OCI-LY7 (cell line): ENCODE measurements at regions not wholly inside any gene's neighbourhood (a gene's known extent, or its start where the extent isn't known, plus 50 kb on each side); places are given as distances from the start of the nearest gene placed in this dataset.

Source experiments
- BruUV-seq: library from RNA; stranded (reverse); fragments of 400-500 nt; replicated peaks from 2 replicates; lab custom pipeline; 2021; lab: Mats Ljungman, UMichigan
- CTCF ChIA-PET: fragments of 300-600 bp; sonication (Branson Sonifier 250); formaldehyde crosslinking; loops from one replicate; lab custom pipeline; 2022; ENCODE audit warnings: antibody characterized with exemption; ENCODE audit not compliant: unreplicated experiment; lab: Charles Lee
- POLR2A ChIA-PET: fragments of 300-600 bp; sonication (Branson Sonifier 250); formaldehyde crosslinking; loops from one replicate; lab custom pipeline; 2022; ENCODE audit warnings: antibody characterized with exemption; lab: Charles Lee
- DNase-seq: peaks from one replicate; pipeline ENCODE4 v3.0.0-alpha.2; 2015; ENCODE audit warnings: low spot score
- H2AFZ ChIP-seq: fragments of 200-600 bp; sonication (generic), shearing (Covaris generic); 2 replicates; pipeline ENCODE4 v1.6.1; 2014; ENCODE audit warnings: mild to moderate bottlenecking, antibody characterized with exemption, low read length, moderate library complexity
- H3K27ac ChIP-seq: fragments of 200-600 bp; sonication (generic); 2 replicates; pipeline ENCODE4 v1.5.1; 2014; ENCODE audit warnings: mixed run types, low read depth, mild to moderate bottlenecking, moderate library complexity, low read length, inconsistent platforms; ENCODE audit not compliant: poor library complexity, severe bottlenecking
- H3K36me3 ChIP-seq: fragments of 200-600 bp; sonication (generic); 2 replicates; pipeline ENCODE4 v1.6.1; 2014; ENCODE audit warnings: mild to moderate bottlenecking, antibody characterized with exemption, low read length, moderate library complexity, mixed read lengths; ENCODE audit not compliant: insufficient read depth
- H3K4me1 ChIP-seq: fragments of 200-600 bp; sonication (generic); 2 replicates; pipeline ENCODE4 v1.5.1; 2014; ENCODE audit warnings: mild to moderate bottlenecking, low read length; ENCODE audit not compliant: insufficient read depth, poor library complexity, severe bottlenecking
- H3K4me2 ChIP-seq: fragments of 200-600 bp; sonication (generic); 2 replicates; pipeline ENCODE4 v1.6.1; 2014; ENCODE audit warnings: mild to moderate bottlenecking, low read length
- H3K4me3 ChIP-seq: fragments of 200-600 bp; sonication (generic); 2 replicates; pipeline ENCODE4 v1.5.1; 2014; ENCODE audit warnings: mild to moderate bottlenecking, low read depth, low read length; ENCODE audit not compliant: poor library complexity, severe bottlenecking
- H3K79me2 ChIP-seq: fragments of 200-600 bp; sonication (generic); 2 replicates; pipeline ENCODE4 v1.6.1; 2016; ENCODE audit warnings: low read depth, mild to moderate bottlenecking, low read length, moderate library complexity, mixed read lengths; ENCODE audit not compliant: insufficient read depth
- H3K9me2 ChIP-seq: fragments of 200-600 bp; sonication (generic); 2 replicates; pipeline ENCODE4 v1.6.1; 2016; ENCODE audit warnings: mild to moderate bottlenecking, low read length, mixed read lengths; ENCODE audit not compliant: insufficient read depth
- H3K9me3 ChIP-seq: fragments of 200-600 bp; sonication (generic); 2 replicates; pipeline ENCODE4 v1.6.1; 2014; ENCODE audit warnings: mild to moderate bottlenecking, mixed run types, low read length, mixed read lengths
- H4K20me1 ChIP-seq: fragments of 200-600 bp; sonication (generic); 2 replicates; pipeline ENCODE4 v1.6.1; 2014; ENCODE audit warnings: mild to moderate bottlenecking, antibody characterized with exemption, low read length, moderate library complexity, mixed read lengths; ENCODE audit not compliant: insufficient read depth
- CTCF ChIP-seq: fragments of 200-600 bp; sonication (generic); conservative IDR thresholded peaks from 2 replicates; pipeline ENCODE4 v1.5.1; 2014; ENCODE audit warnings: mild to moderate bottlenecking, antibody characterized with exemption, low read length, moderate library complexity, mixed read lengths
- EZH2phosphoT487 ChIP-seq: fragments of 200-600 bp; sonication (generic); IDR thresholded peaks from 2 replicates; pipeline ENCODE4 v1.6.1; 2018; ENCODE audit warnings: low read depth, borderline replicate concordance, mild to moderate bottlenecking, mixed run types, antibody characterized with exemption, low read length, moderate library complexity, mixed read lengths
- intact Hi-C: fragments of 100-400 bp; cut with micrococcal nuclease; formaldehyde crosslinking; loops from one replicate; pipeline ENCODE4 v1.10.0; 2022; ENCODE audit not compliant: unreplicated experiment

- no peaks in the 10 kb centered on the region for H4K20me1 ChIP-seq
- ChIA-PET CTCF (no interaction called here), POLR2A (interaction anchor here (0.6 kb wide), 1 partner anchor 178 kb away, joined by 4 read pairs; no protein-coding TSS in a partner anchor)
- H3K4me1 ChIP-seq: no peaks in the 10 kb centered on the region
- no peak for TF ChIP-seq CTCF
- intact Hi-C loops: no loop called here
- no peaks in the 10 kb centered on the region for H3K9me3 ChIP-seq
- H3K79me2 ChIP-seq: no peaks in the 10 kb centered on the region
- DNase-seq: no peak
- no peak overlapping the region for H3K4me2 ChIP-seq
- H3K27ac ChIP-seq: no peak overlapping the region
- no peak overlapping the region for H3K4me3 ChIP-seq
- no TSS peak for BruUV-seq
- no peaks in the 10 kb centered on the region for H3K9me2 ChIP-seq
- H2AFZ ChIP-seq: no peak overlapping the region
- H3K36me3 ChIP-seq: no peaks in the 10 kb centered on the region
Observed at GRCh38 chrX:13149702-13150350, 105.4 kb upstream of the FAM9C start.

GRCh38 chrX:13147733-13148132 lies 103.3 kb upstream of the FAM9C start:
- CTCF ChIA-PET: no interaction called here
- BruUV-seq: no TSS peak

More at GRCh38 chrX:13147733-13148132, 103.3 kb upstream of the FAM9C start:
- no peaks in the 10 kb centered on the region for H3K4me1 ChIP-seq
- H3K79me2 ChIP-seq: no peaks in the 10 kb centered on the region
- POLR2A ChIA-PET: interaction anchor here (0.6 kb wide), 1 partner anchor 171 kb away, joined by 4 read pairs; no protein-coding TSS in a partner anchor
- no peaks in the 10 kb centered on the region for H3K9me2 ChIP-seq
- no peak for TF ChIP-seq EZH2phosphoT487
- no peak for TF ChIP-seq CTCF
- no peak overlapping the region for H3K27ac ChIP-seq
- no peak overlapping the region for H3K4me2 ChIP-seq
- no peak for DNase-seq
- H4K20me1 ChIP-seq: no peaks in the 10 kb centered on the region
- no peaks in the 10 kb centered on the region for H3K36me3 ChIP-seq
- intact Hi-C loops: no loop called here
- no peak overlapping the region for H2AFZ ChIP-seq
- H3K4me3 ChIP-seq: no peak overlapping the region
- no peaks in the 10 kb centered on the region for H3K9me3 ChIP-seq
